Keratinocyte (primary cell): ENCODE measurements at regions not wholly inside any gene's neighbourhood (a gene's known extent, or its start where the extent isn't known, plus 50 kb on each side); places are given as distances from the start of the nearest gene placed in this dataset.

ENCODE experiments used
- DNase-seq: peaks from one replicate; pipeline ENCODE4 v3.0.0-alpha.2; 2011; ENCODE audit warnings: low read depth, missing footprints, low spot score
- FAIRE-seq: peaks from 2 replicates; lab custom pipeline; 2011; peaks lifted over from hg19 to GRCh38; lab: Jason Lieb, UNC
- H2AFZ ChIP-seq: 2 replicates; pipeline ENCODE4 v1.6.0; 2012; ENCODE audit warnings: low read length, control low read depth, inconsistent platforms; ENCODE audit not compliant: control insufficient read depth
- H3K27ac ChIP-seq: 2 replicates; pipeline ENCODE4 v1.5.1; 2011; ENCODE audit warnings: low read length; ENCODE audit not compliant: control insufficient read depth, insufficient read depth
- H3K27me3 ChIP-seq: 3 replicates; pipeline ENCODE4 v1.6.0; 2011; ENCODE audit warnings: low read length; ENCODE audit not compliant: control insufficient read depth, insufficient read depth; ENCODE audit errors: extremely low read depth
- H3K36me3 ChIP-seq, 2 experiments: 2 replicates in 1 of 2; 3 replicates in 1 of 2; pipeline ENCODE4 v1.5.1; 2011; ENCODE audit warnings: low read length in 2 of 2, mild to moderate bottlenecking in 1 of 2; ENCODE audit not compliant: control insufficient read depth in 2 of 2, insufficient read depth in 2 of 2; ENCODE audit errors: extremely low read depth in 1 of 2
- H3K4me1 ChIP-seq: 3 replicates; pipeline ENCODE4 v1.5.1; 2011; ENCODE audit warnings: low read length; ENCODE audit not compliant: control insufficient read depth, insufficient read depth; ENCODE audit errors: extremely low read depth
- H3K4me2 ChIP-seq: 3 replicates; pipeline ENCODE4 v1.6.0; 2011; ENCODE audit warnings: low read depth, low read length; ENCODE audit not compliant: control insufficient read depth, insufficient read depth; ENCODE audit errors: extremely low read depth
- H3K4me3 ChIP-seq, 3 experiments: fragments of 200-600 bp in 1 of 3; sonication (generic) in 1 of 3; 2 replicates in 2 of 3; 3 replicates in 1 of 3; pipeline ENCODE4 v1.5.1; 2011 to 2016; ENCODE audit warnings: low read length in 3 of 3, mild to moderate bottlenecking in 3 of 3, control low read depth in 2 of 3, inconsistent platforms in 1 of 3, low read depth in 1 of 3, mixed read lengths in 1 of 3, mixed run types in 1 of 3, moderate library complexity in 1 of 3; ENCODE audit not compliant: control insufficient read depth in 2 of 3, insufficient read depth in 2 of 3; ENCODE audit errors: extremely low read depth in 1 of 3
- H3K79me2 ChIP-seq: 2 replicates; pipeline ENCODE4 v1.6.0; 2012; ENCODE audit warnings: low read length; ENCODE audit not compliant: control insufficient read depth, insufficient read depth
- H3K9ac ChIP-seq: 3 replicates; pipeline ENCODE4 v1.6.0; 2011; ENCODE audit warnings: low read length; ENCODE audit not compliant: control insufficient read depth, insufficient read depth; ENCODE audit errors: extremely low read depth
- H3K9me1 ChIP-seq: 3 replicates; pipeline ENCODE4 v1.6.0; 2011; ENCODE audit warnings: low read length; ENCODE audit not compliant: control insufficient read depth, insufficient read depth; ENCODE audit errors: extremely low read depth
- H3K9me3 ChIP-seq: 2 replicates; pipeline ENCODE4 v1.5.1; 2012; ENCODE audit warnings: low read depth, low read length; ENCODE audit not compliant: control insufficient read depth
- H4K20me1 ChIP-seq: 3 replicates; pipeline ENCODE4 v1.6.0; 2011; ENCODE audit warnings: low read length; ENCODE audit not compliant: control insufficient read depth, insufficient read depth; ENCODE audit errors: extremely low read depth
- CTCF ChIP-seq, 3 experiments: IDR thresholded peaks in 1 of 3; conservative IDR thresholded peaks in 1 of 3; optimal IDR thresholded peaks in 1 of 3; 2 replicates in 2 of 3; 3 replicates in 1 of 3; pipeline versions ENCODE3 to v1.5.1; 2011; ENCODE audit warnings: low read length in 3 of 3, mild to moderate bottlenecking in 3 of 3, moderate library complexity in 2 of 3, control low read depth in 1 of 3, inconsistent platforms in 1 of 3; ENCODE audit not compliant: insufficient read depth in 2 of 3; ENCODE audit errors: extremely low read depth in 1 of 3
- EZH2 ChIP-seq: IDR thresholded peaks from one replicate; pipeline ENCODE4 v1.6.1; 2012; ENCODE audit warnings: inconsistent platforms, mild to moderate bottlenecking, low read length, moderate library complexity
- dilution Hi-C: fragments of 300-500 bp; cut with MboI; formaldehyde crosslinking; loops from one replicate; pipeline ENCODE4 v1.7.0; 2020; ENCODE audit warnings: low sequenced_read_pairs; ENCODE audit not compliant: extremely low pct_ligation_motif_present

- Histone ChIP-seq H3K36me3 (no peaks in the 10 kb centered on the region), H3K27me3 (no peaks in the 10 kb centered on the region), H3K4me2 (no peak overlapping the region), H3K27ac (no peak overlapping the region), H3K4me3 (no peak overlapping the region), H3K9ac (no peak overlapping the region), H3K4me1 (no peaks in the 10 kb centered on the region), H4K20me1 (no peaks in the 10 kb centered on the region), H3K9me3 (no peaks in the 10 kb centered on the region), H2AFZ (no peak overlapping the region), H3K79me2 (no peaks in the 10 kb centered on the region), H3K9me1 (no peaks in the 10 kb centered on the region)
- dilution Hi-C loops = no loop called here
- no peak for DNase-seq
- TF ChIP-seq EZH2 = no peak
- no peak for TF ChIP-seq CTCF (optimal IDR thresholded peaks at IDR 0.05 in 1 of 3, IDR thresholded peaks at IDR 0.05 in 1 of 3, conservative IDR thresholded peaks at IDR 0.05 in 1 of 3; ENCODE audit: extremely low read depth in 1 of 3, insufficient read depth in 2 of 3, low read length in 3 of 3)
- no peak for FAIRE-seq
Observed at GRCh38 chr4:125231661-125232060, 83.1 kb upstream of the FAT4 start.

- DNase-seq (no peak), FAIRE-seq (no peak)
- Histone ChIP-seq H3K79me2 (no peaks in the 10 kb centered on the region), H3K9me3 (no peaks in the 10 kb centered on the region), H3K27ac (no peak overlapping the region), H3K4me2 (no peak overlapping the region), H2AFZ (no peak overlapping the region), H3K36me3 (no peaks in the 10 kb centered on the region), H3K4me3 (no peak overlapping the region), H3K27me3 (no peaks in the 10 kb centered on the region), H3K9ac (no peak overlapping the region), H4K20me1 (no peaks in the 10 kb centered on the region), H3K4me1 (no peaks in the 10 kb centered on the region), H3K9me1 (no peaks in the 10 kb centered on the region)
- dilution Hi-C loops = no loop called here
- no peak for TF ChIP-seq CTCF (optimal IDR thresholded peaks at IDR 0.05 in 1 of 3, IDR thresholded peaks at IDR 0.05 in 1 of 3, conservative IDR thresholded peaks at IDR 0.05 in 1 of 3; ENCODE audit: extremely low read depth in 1 of 3, insufficient read depth in 2 of 3, low read length in 3 of 3)
- TF ChIP-seq EZH2 = no peak
Observed at GRCh38 chr4:125229596-125230058, 85.1 kb upstream of the FAT4 start.
